Fibroblast of the conjunctiva (primary cell): ENCODE measurements at regions not wholly inside any gene's neighbourhood (a gene's known extent, or its start where the extent isn't known, plus 50 kb on each side); places are given as distances from the start of the nearest gene placed in this dataset.
"Not testable (repeated sequence)": the region's sequence is repeated elsewhere in the genome, so short reads cannot be mapped to it uniquely, and the experiment has no call there.

Source experiments
- DNase-seq: peaks from one replicate; pipeline ENCODE4 v3.0.0-alpha.2; 2010; ENCODE audit warnings: low read depth

DNA sequence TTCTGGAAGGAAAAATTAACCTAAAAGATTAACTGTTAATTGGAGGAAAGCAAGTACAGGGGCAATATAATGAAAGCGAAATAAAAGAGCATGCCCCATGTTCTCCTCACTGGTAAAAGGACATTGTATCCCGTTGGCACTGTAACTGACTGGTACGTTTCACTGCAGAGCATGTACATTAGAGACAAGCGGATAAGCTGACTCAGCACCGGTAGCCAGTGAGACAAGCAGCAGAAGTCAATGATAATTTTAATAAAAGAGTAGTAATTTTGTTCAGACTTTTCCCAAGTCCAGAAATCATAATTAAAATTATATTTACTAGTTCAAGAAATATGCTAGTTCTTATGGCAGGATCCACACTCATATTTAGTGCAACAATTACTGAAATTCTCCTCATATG, 161.5 kb upstream of the VWC2 start:
- no peak for DNase-seq

- DNase-seq: no peak
Observed at GRCh38 chr7:49613759-49614158, 159.7 kb upstream of the VWC2 start.

- DNase-seq: not testable (repeated sequence)
Observed at GRCh38 chr7:49614974-49615373, 158.5 kb upstream of the VWC2 start.

DNA sequence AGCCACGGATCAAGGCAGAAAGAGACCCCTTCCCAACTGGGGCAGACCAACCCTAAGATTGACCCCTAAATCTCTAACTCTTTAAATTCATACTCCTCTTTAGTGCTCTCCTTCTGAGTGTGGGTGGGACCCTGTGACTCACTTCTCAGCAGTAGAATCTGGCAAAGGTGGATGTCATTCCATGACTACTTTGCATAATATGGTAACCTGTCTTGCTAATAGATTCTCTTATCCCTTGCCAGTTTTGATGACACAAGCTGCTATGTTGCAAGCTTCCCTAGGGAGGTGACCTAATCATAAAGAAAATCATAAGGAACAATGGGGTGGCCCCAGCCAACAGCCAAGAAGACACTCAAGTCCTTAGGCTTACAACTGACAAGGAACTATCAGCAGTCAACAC, 155.4 kb upstream of the VWC2 start:
- no peak for DNase-seq

GRCh38 chr7:49623943-49624342, 149.5 kb upstream of the VWC2 start:
- no peak for DNase-seq

- DNase-seq: no peak
Observed at GRCh38 chr7:49624611-49625010, 148.8 kb upstream of the VWC2 start.

DNA sequence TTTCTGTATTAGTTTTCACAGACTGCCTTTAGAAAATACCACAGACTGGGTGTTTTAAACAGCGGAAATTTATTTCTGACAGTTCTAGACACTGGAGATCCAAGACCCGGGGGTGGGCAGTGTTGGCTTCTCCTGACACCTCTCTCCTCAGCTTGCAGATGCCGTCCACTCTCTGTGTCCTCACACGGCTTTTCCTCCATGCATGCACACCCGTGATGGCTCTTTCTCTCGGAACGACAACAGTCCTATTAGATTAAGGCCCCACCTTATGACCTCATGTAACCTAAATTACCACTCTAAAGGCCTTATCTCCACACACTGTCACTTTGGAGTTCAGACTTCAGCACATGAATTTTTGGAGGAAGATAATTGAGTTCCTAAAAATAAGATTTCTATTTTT, 142.9 kb upstream of the VWC2 start:
- DNase-seq: no peak

- no peak for DNase-seq
Observed at GRCh38 chr7:49631071-49631815, 142.2 kb upstream of the VWC2 start.

DNA sequence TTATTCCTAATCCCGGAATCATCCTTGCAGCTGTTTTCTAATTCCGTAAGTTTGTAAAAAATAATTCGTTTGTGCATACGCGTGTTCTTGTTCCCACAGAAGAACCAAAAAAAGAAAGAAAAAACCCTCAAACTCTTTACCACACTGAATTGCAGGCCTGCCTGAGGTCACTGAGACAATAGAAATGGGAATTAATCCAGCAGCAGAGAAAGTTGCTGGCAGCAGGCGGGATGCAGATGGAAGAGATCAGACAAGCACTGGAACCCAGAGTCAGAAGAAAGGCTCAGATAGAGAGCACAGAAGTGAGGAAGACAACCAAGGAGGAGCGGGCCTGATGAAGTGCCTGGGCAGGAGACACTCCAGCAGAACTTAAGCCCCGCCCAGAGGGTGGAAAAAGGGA, 141.5 kb upstream of the VWC2 start:
- no peak for DNase-seq

DNA sequence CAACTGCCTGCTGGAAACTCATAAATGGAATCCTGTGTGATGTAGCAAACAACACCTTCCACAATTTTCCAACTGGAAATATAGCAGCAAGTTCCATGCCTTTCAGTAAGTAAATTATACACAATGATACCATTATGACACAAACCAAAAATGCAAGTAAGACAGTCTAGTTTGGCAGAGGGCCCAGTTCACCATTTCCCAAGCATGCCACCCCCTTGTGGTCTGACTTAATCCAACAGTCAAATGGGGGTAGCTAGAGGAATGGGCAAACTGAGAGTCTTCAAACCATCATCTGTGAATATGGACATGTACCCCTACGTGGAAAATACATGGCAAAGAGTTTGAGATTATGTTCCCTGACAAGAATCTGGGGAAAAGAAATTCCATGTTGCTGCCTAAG, 137.6 kb upstream of the VWC2 start:
- no peak for DNase-seq

DNA sequence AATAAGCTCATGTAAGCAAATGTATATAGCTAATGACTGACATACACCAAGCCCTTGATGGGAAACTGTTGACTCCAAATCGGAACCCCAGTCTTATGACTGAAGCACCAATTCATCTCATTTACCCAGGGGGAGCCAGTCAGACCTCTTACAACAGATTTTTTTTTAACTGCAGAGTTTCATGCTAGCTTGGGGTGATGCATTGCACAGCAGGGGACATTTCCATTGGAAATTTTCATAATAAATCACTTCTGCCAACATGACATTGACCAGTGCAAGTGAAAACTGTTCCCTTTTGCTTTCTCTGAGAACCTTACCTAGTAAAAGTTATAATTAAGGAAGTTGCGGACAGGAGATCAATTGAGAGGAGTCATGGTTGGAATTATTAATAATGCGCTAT, 137.0 kb upstream of the VWC2 start:
- DNase-seq: no peak

DNA sequence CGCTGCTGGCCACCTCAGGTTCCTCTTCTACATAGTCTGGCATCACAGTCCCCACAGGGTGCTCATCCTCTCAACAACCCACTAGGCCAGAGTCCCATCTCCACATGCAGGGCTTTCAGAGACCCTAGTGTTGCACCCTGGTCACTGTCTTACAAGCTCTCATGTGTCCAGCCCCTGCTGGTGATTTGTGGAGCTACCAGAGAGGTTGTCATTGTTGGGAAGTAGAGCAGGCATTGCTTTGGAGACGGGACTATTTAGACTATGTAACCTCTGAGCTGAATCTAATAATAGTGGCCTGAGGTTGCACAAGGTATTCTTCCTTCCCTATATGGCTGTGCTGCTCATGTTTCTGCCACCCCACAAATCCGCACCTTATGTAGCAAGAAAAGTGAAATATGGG, 135.3 kb upstream of the VWC2 start:
- DNase-seq: no peak

DNA sequence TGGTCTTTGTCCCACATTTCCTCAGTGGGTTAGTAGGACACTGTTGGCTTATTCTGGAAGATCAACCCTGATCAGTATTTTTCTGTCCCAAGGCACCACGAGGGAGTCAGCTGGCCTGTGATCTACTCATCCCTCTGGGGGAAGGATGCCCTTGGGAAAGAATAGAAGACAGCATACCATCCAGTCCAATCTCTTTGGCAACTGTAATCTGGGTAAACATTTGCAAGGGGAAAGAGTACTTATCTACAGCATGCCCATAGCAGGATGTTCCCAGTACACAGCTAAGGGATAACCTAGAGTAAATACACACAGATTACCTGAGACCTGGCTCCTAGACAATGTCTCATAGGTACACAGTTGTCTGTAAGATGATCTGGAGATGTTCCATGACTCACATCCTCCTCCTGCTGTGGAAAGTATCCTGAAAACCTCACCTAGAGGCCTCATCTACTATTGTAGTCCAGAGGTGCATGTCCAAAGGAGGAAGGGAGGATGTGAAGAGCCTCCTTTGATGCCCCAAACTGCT, 134.3 kb upstream of the VWC2 start:
- no peak for DNase-seq

GRCh38 chr7:49639808-49640207, 133.6 kb upstream of the VWC2 start:
- DNase-seq: no peak

DNA sequence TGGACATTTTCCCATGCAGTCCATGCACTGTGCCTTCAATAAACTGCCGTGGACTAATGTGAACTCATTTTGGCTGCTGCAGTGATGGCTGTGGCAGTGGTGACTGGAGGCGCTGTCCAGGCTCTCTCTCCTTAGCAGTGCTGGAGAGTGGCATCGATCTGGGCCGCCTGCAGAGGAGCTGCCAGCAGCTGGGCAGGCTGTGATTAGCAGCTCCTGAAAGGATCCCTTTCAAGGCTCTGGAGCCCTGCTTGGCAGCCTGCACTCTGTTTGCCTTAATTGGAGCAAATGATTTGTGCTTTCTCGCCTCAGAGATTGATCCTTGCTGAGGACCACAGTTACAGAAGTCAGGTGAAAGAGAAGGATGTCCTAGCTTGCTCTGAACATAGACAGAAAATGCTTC, 130.1 kb upstream of the VWC2 start:
- DNase-seq: no peak

DNA sequence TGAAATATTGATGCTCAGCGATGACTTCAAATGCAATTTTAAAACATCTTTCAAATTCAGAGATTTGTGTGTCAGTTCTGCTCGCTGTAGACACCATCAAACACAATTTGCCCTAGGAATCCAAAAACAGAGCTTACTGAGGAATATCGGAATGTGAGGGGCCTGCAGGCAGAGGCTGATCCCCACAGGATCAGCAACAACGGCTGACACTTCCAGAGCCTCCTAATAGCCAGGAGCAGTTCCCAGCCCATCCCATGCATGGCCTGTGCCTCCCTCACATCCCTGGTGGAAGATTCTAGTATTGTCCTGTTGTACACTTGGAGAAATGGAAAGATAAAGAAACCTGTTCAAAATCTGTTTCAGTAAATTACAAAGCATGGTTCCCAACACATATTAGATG, 129.7 kb upstream of the VWC2 start:
- DNase-seq: no peak

DNA sequence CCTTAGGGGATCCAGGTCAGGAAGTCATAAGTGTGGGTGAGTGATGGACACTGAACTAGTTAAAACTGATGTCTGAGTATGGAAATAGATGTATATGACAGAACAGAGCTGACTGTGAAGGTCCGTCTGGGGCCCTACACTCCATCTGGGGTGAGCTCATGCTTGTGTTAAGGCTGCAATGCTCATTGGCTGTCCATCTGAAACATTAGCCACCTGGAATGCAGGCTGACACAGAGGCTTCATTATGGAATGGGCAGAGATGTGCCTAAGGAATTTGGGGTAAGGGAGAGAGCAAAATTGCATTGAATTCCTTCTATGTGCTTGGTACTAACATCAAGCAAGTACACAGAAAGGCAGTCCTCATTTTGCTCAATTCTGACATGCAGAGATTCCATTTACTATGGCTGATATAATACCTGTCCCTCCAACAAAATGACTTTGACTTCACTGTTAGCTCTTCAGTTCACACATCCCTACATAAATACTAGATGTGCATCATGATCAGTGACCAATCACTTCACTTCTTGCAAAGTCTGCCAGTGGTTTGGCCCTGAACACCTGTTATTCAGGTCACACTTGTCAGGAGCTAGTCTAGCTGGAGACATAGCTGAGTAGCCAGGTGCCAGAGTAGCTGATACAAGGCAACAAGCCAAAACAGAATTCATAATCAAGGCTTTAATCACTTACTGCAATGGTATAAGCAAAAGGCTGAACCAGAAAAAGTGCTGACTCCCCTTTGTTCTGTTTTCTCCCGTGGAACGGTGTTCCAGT, 128.9 kb upstream of the VWC2 start:
- no peak for DNase-seq

GRCh38 chr7:49645296-49645695, 128.1 kb upstream of the VWC2 start:
- DNase-seq: no peak

DNA sequence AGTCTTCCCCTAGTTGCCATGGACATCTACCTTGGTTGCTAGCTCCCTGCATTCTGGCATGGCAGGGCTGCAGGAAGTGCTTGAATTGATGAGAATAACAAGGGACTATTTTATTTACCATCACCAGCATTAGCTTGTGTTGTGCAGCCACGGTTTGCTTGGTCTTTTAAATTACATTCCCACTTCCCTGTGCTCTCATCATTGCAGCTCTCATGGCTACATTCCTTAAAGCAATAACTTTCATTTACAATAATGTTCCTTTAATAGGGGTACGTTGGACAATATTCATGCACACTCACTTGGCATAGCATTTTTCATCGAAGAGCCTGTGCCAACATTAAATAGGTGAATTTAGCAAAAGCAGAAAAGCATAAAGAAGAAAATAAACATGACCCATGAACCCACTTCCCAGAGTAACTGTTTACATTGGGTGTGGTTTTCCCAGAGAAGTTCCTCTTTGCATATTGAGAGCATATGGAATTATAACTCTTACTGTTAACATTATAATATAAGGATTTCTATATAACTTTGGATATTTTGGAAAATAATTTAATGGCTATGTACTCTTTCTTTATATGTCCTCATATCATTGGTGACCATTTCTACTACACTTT, 113.2 kb upstream of the VWC2 start:
- DNase-seq: no peak

DNA sequence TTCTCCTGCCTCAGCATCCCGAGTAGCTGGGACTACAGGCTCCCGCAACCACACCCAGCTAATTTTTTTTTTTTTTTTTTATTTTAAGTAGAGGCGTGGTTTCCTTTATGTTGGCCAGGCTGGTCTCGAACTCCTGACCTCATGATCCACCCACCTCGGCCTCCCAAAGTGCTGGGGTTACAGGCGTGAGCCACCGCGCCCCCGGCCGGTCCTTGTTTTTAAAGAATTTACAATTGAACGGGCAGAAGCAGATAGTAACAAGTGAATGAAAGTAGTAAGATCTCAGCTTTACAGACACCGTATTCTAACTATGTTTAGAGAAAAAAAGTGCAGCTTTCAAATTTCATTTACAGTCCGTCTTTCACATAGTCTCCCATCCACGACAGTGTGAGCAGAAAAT, 112.5 kb upstream of the VWC2 start:
- no peak for DNase-seq

DNA sequence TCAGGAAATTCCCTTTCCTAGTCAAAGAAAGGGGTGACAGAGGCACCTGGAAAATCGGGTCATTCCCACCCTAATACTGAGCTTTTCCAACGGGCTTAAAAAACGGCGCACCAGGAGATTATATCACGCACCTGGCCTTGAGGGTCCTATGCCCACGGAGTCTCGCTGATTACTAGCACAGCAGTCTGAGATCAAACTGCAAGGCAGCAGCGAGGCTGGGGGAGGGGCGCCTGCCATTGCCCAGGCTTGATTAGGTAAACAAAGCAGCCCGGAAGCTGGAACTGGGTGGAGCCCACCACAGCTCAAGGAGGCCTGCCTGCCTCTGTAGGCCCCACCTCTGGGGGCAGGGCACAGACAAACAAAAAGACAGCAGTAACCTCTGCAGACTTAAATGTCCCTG, 107.5 kb upstream of the VWC2 start:
- DNase-seq: not testable (repeated sequence)

- no peak for DNase-seq
Observed at GRCh38 chr7:49666764-49667163, 106.7 kb upstream of the VWC2 start.

- DNase-seq: no peak
Observed at GRCh38 chr7:49669285-49669684, 104.2 kb upstream of the VWC2 start.
